Uterus (tissue), 2 donors: ENCODE measurements at regions not wholly inside any gene's neighbourhood (a gene's known extent, or its start where the extent isn't known, plus 50 kb on each side); places are given as distances from the start of the nearest gene placed in this dataset.

Experiments
- CTCF ChIP-seq, 4 experiments: fragments of 200-600 bp in 2 of 4; fragments of 450-650 bp in 2 of 4; sonication (generic) in 2 of 4; IDR thresholded peaks; one replicate each; pipeline ENCODE4 v1.5.1; 2016 to 2019; ENCODE audit warnings: antibody characterized with exemption in 4 of 4, mild to moderate bottlenecking in 2 of 4, moderate library complexity in 1 of 4
- POLR2A ChIP-seq, 2 donors: fragments of 450-650 bp; IDR thresholded peaks; one replicate each; pipeline ENCODE4 v1.6.1; 2016; ENCODE audit warnings: antibody characterized with exemption in 2 of 2, mild to moderate bottlenecking in 1 of 2, moderate library complexity in 1 of 2

DNA sequence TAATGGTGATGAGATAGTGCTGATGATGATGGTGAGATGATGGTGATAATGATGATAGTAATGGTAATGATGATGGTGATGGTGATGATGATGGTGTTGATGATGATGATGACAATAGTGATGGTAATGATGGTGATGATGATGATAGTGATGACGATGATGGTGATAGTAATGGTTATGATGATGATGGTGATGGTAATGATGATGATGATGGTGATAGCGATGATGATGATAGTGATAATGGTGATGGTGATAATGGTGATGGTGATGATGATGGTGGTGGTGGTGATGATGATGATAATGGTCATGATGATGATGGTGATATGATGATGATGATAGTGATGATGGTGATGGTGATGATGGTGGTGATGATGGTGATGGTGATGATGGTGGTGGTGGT, 384.6 kb downstream of the MATN1 start:
- TF ChIP-seq CTCF (IDR thresholded peaks at IDR 0.05) (no peak), POLR2A (IDR thresholded peaks at IDR 0.05) (no peak)
